ENCODE measurements at regions not wholly inside any gene's neighbourhood (a gene's known extent, or its start where the extent isn't known, plus 50 kb on each side); places are given as distances from the start of the nearest gene placed in this dataset.

DNA sequence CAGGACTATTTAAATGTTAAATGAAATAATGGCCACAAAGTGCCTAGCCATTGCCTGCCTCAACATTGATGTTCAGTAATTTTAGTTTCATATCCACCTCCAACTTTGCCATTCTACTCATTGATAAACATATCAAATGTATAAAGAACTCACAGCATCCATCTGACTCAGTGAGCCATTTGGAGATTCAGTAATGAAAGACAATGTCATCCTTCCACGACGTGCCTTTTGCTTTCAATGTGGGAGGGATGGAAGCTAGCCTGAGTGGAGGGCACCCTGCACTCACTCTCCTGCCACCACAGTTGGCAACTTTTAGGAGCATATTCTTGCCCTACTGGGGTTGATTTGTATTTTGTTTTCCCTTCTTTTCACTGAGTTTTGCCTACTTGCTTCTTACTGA is 151.5 kb downstream of the GLUL start:
- TF ChIP-seq, protein P1, sequence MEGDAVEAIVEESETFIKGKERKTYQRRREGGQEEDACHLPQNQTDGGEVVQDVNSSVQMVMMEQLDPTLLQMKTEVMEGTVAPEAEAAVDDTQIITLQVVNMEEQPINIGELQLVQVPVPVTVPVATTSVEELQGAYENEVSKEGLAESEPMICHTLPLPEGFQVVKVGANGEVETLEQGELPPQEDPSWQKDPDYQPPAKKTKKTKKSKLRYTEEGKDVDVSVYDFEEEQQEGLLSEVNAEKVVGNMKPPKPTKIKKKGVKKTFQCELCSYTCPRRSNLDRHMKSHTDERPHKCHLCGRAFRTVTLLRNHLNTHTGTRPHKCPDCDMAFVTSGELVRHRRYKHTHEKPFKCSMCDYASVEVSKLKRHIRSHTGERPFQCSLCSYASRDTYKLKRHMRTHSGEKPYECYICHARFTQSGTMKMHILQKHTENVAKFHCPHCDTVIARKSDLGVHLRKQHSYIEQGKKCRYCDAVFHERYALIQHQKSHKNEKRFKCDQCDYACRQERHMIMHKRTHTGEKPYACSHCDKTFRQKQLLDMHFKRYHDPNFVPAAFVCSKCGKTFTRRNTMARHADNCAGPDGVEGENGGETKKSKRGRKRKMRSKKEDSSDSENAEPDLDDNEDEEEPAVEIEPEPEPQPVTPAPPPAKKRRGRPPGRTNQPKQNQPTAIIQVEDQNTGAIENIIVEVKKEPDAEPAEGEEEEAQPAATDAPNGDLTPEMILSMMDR (conservative IDR thresholded peaks at IDR 0.05 in 1 of 2, IDR thresholded peaks at IDR 0.05 in 1 of 2; ENCODE audit: low read depth in 1 of 2, low read length in 2 of 2): no peak
- no peak for TF ChIP-seq EZH2 (IDR thresholded peaks at IDR 0.05; ENCODE audit: low read length, missing control alignments)
